Natural killer cell (primary cell): ENCODE measurements at regions not wholly inside any gene's neighbourhood (a gene's known extent, or its start where the extent isn't known, plus 50 kb on each side); places are given as distances from the start of the nearest gene placed in this dataset.

Experiments
- ATAC-seq, 3 donors: fragments of 150-1000 bp in 2 of 3; fragments of 200-7000 bp in 1 of 3; cut with Tn5 transposase; 1 replicate in 1 of 3; 2 replicates in 2 of 3; pipeline ENCODE4 v1.10.0; 2021; ENCODE audit warnings: mild to moderate bottlenecking in 2 of 3, moderate library complexity in 2 of 3
- DNase-seq, 2 donors: peaks; one replicate each; pipeline versions ENCODE4 v3.0.0 to v3.0.0-alpha.2; 2013 to 2021; ENCODE audit warnings: mixed read lengths in 1 of 2
- H3K27ac ChIP-seq: one replicate; pipeline ENCODE4 v1.5.1; 2013; ENCODE audit warnings: mild to moderate bottlenecking, low read length
- H3K27me3 ChIP-seq: one replicate; pipeline ENCODE4 v1.6.1; 2013; ENCODE audit warnings: low read length; ENCODE audit not compliant: control insufficient read depth, insufficient read depth
- H3K36me3 ChIP-seq: one replicate; pipeline ENCODE4 v1.6.1; 2013; ENCODE audit warnings: low read length; ENCODE audit not compliant: control insufficient read depth, insufficient read depth
- H3K4me1 ChIP-seq: one replicate; pipeline ENCODE4 v1.6.1; 2013; ENCODE audit warnings: low read length; ENCODE audit not compliant: control insufficient read depth, insufficient read depth
- H3K4me3 ChIP-seq: one replicate; pipeline ENCODE4 v1.5.1; 2013; ENCODE audit warnings: low read length
- H3K9me3 ChIP-seq: one replicate; pipeline ENCODE4 v1.6.1; 2013; ENCODE audit warnings: low read length; ENCODE audit not compliant: control insufficient read depth, insufficient read depth
- H3K27ac Mint-ChIP-seq, 2 donors: one replicate each; pipeline ENCODE4 v1.8.0; 2022; ENCODE audit warnings: mild to moderate bottlenecking in 2 of 2, mixed read lengths in 2 of 2, moderate library complexity in 1 of 2
- H3K27me3 Mint-ChIP-seq, 2 donors: one replicate each; pipeline ENCODE4 v1.8.0; 2022; ENCODE audit warnings: low read depth in 2 of 2, mixed read lengths in 2 of 2
- H3K36me3 Mint-ChIP-seq: one replicate; pipeline ENCODE4 v1.8.0; 2022; ENCODE audit warnings: mixed read lengths
- H3K4me1 Mint-ChIP-seq, 2 donors: one replicate each; pipeline ENCODE4 v1.8.0; 2022; ENCODE audit warnings: mixed read lengths in 2 of 2
- H3K4me3 Mint-ChIP-seq: one replicate; pipeline ENCODE4 v1.8.0; 2022; ENCODE audit warnings: mild to moderate bottlenecking, moderate library complexity, mixed read lengths
- H3K9me3 Mint-ChIP-seq, 2 donors: one replicate each; pipeline ENCODE4 v1.8.0; 2022; ENCODE audit warnings: mixed read lengths in 2 of 2
- WGBS: methylation state at CpG from one replicate; pipeline ENCODE4 v1.1.7; 2013; ENCODE audit warnings: missing lambda C conversion rate; ENCODE audit not compliant: insufficient coverage; 5-methylcytosine and 5-hydroxymethylcytosine counted together
- intact Hi-C: fragments of 100-400 bp; cut with micrococcal nuclease; formaldehyde crosslinking; loops from one replicate; pipeline ENCODE4 v1.14.2; 2022
- TF ChIP-seq, protein P1 (sequence below): fragments of 200-600 bp; IDR thresholded peaks from one replicate; pipeline ENCODE4 v1.8.0; 2022; ENCODE audit warnings: antibody characterized with exemption

DNA sequence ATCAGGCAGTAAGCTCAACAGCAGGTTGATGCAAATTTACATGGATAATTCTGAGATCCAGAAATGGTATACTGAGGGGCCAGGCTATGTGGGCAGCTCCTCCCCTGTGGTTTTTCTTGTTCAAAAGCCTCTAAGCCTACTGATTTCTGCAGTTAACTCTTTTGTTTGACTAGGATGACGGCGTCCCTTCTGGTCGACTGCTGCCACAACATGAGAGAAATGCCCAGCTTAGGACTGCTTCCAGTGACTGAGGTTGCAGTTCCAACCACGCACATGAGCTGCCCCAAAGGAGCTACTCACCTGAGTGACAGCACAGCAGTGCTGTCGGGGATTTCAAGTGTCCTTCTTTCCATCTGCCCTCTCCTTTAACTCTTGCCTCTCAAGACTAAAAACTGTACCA lies 973.0 kb upstream of the GHITM start:
- Mint-ChIP-seq H3K27me3 (no peaks in the 10 kb centered on the region), H3K4me1 (no peaks in the 10 kb centered on the region), H3K36me3 (no peaks in the 10 kb centered on the region), H3K9me3 (peaks cover 15 to 16% of the 10 kb centered on the region in 2 donors), H3K4me3 (no peak overlapping the region), H3K27ac (no peak overlapping the region)
- TF ChIP-seq, protein P1, sequence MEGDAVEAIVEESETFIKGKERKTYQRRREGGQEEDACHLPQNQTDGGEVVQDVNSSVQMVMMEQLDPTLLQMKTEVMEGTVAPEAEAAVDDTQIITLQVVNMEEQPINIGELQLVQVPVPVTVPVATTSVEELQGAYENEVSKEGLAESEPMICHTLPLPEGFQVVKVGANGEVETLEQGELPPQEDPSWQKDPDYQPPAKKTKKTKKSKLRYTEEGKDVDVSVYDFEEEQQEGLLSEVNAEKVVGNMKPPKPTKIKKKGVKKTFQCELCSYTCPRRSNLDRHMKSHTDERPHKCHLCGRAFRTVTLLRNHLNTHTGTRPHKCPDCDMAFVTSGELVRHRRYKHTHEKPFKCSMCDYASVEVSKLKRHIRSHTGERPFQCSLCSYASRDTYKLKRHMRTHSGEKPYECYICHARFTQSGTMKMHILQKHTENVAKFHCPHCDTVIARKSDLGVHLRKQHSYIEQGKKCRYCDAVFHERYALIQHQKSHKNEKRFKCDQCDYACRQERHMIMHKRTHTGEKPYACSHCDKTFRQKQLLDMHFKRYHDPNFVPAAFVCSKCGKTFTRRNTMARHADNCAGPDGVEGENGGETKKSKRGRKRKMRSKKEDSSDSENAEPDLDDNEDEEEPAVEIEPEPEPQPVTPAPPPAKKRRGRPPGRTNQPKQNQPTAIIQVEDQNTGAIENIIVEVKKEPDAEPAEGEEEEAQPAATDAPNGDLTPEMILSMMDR = no peak
- intact Hi-C loops = no loop called here
- no peak for DNase-seq
- no peaks in the 10 kb centered on the region for H3K27me3 ChIP-seq
- 40% methylated on average over 5 of the region's 5 CpGs for WGBS
- no peaks in the 10 kb centered on the region for H3K9me3 ChIP-seq
- ATAC-seq = no peak
- H3K36me3 ChIP-seq = no peaks in the 10 kb centered on the region
- H3K4me3 ChIP-seq = no peak overlapping the region
- no peak overlapping the region for H3K27ac ChIP-seq
- no peaks in the 10 kb centered on the region for H3K4me1 ChIP-seq

DNA sequence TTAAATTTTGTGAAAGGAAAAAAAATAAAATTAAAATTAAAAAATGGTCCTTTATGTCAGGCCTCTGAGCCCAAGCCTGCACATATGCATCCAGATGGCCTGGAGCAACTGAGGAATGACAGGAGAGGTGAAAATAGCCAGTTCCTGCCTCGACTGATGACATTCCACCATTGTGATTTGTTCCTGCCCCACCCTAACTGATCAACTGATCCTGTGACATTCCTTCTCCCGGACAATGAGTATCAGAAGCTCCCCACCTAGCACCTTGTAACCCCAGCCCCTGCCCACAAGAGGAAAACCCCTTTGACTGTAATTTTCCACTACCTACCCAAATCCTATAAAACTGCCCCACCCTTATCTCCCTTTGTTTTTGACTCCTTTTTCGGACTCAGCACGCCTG lies 972.2 kb upstream of the GHITM start:
- Histone ChIP-seq H3K9me3 (no peaks in the 10 kb centered on the region), H3K36me3 (no peaks in the 10 kb centered on the region), H3K4me1 (no peaks in the 10 kb centered on the region), H3K4me3 (no peak overlapping the region), H3K27me3 (no peaks in the 10 kb centered on the region), H3K27ac (no peak overlapping the region)
- intact Hi-C loops = no loop called here
- no peak for DNase-seq
- 55% methylated on average over 4 of the region's 4 CpGs for WGBS
- Mint-ChIP-seq H3K4me3 (no peak overlapping the region), H3K4me1 (no peaks in the 10 kb centered on the region), H3K27me3 (no peaks in the 10 kb centered on the region), H3K27ac (no peak overlapping the region), H3K9me3 (peaks cover 11% of the 10 kb centered on the region in 2 donors), H3K36me3 (no peaks in the 10 kb centered on the region)
- ATAC-seq = no peak
- TF ChIP-seq, protein P1 = no peak

DNA sequence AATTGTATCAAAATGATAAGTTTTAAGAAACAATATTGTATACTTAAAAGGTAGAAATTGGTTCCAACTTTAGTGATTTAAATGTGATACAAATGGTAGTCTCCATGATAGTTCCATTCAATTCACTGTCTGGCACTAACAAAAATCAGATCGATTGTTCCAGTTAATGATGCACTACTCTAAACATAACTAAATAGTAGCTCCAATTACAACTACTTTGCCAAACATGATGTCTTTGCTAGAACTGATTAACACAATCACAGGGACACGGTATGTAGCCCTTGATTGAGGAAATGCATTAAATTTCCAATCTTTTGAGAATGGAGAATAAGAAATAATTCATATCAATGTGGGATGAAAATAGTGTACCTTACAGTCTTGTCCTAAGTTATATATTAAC lies 962.4 kb upstream of the GHITM start:
- no peaks in the 10 kb centered on the region for H3K4me1 ChIP-seq
- no peaks in the 10 kb centered on the region for H3K36me3 ChIP-seq
- Mint-ChIP-seq H3K4me1 (no peaks in the 10 kb centered on the region), H3K9me3 (peaks cover 14 to 19% of the 10 kb centered on the region in 2 donors), H3K27ac (no peak overlapping the region), H3K4me3 (no peak overlapping the region), H3K36me3 (no peaks in the 10 kb centered on the region), H3K27me3 (no peaks in the 10 kb centered on the region)
- H3K4me3 ChIP-seq = no peak overlapping the region
- no peaks in the 10 kb centered on the region for H3K27me3 ChIP-seq
- intact Hi-C loops = no loop called here
- no peak overlapping the region for H3K27ac ChIP-seq
- WGBS = 86% methylated on average over 2 of the region's 2 CpGs
- TF ChIP-seq, protein P1 = no peak
- H3K9me3 ChIP-seq = no peaks in the 10 kb centered on the region
- no peak for DNase-seq
- ATAC-seq = no peak

DNA sequence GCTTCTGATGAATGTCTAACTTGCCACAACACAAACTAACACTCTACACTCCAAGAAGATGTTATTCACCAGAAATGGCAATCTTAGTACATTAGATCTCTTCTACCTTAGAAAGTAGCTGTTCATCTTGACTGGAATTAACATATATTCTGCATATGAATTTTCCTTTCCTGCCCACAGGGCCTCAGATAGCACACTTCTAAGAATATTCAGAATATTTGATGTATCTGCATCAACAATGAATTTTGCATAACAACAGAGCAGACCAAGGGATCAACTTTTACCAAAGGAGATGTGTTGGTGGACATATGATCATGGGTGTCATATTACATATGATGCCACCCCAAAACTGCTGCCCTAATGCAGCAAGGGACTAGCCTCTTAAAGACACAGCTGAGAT lies 960.8 kb upstream of the GHITM start:
- intact Hi-C loops = no loop called here
- TF ChIP-seq, protein P1 = no peak
- ATAC-seq = no peak
- Histone ChIP-seq H3K27ac (no peak overlapping the region), H3K9me3 (no peaks in the 10 kb centered on the region), H3K36me3 (no peaks in the 10 kb centered on the region), H3K27me3 (no peaks in the 10 kb centered on the region), H3K4me1 (no peaks in the 10 kb centered on the region), H3K4me3 (no peak overlapping the region)
- DNase-seq = no peak
- no peak overlapping the region for H3K4me3 Mint-ChIP-seq
- peaks cover 16% of the 10 kb centered on the region in 2 donors for H3K9me3 Mint-ChIP-seq
- no peaks in the 10 kb centered on the region for H3K4me1 Mint-ChIP-seq
- no peak overlapping the region for H3K27ac Mint-ChIP-seq
- H3K27me3 Mint-ChIP-seq = no peaks in the 10 kb centered on the region
- H3K36me3 Mint-ChIP-seq = no peaks in the 10 kb centered on the region
